HG03108 (cell line): ENCODE measurements at regions not wholly inside any gene's neighbourhood (a gene's known extent, or its start where the extent isn't known, plus 50 kb on each side); places are given as distances from the start of the nearest gene placed in this dataset.
"Not testable (repeated sequence)": the region's sequence is repeated elsewhere in the genome, so short reads cannot be mapped to it uniquely, and the experiment has no call there.

Source experiments
- ATAC-seq: cut with Tn5 transposase; IDR thresholded peaks from one replicate; pipeline ENCODE4 v1.9.1; 2021; ENCODE audit warnings: moderate library complexity; ENCODE audit not compliant: unreplicated experiment

- peak; percentile 98 for ATAC-seq
Observed at GRCh38 chr9:117936185-117937130, 232.3 kb downstream of the TLR4 start.

- no peak for ATAC-seq
Observed at GRCh38 chr9:117938086-117938485, 233.9 kb downstream of the TLR4 start.

DNA sequence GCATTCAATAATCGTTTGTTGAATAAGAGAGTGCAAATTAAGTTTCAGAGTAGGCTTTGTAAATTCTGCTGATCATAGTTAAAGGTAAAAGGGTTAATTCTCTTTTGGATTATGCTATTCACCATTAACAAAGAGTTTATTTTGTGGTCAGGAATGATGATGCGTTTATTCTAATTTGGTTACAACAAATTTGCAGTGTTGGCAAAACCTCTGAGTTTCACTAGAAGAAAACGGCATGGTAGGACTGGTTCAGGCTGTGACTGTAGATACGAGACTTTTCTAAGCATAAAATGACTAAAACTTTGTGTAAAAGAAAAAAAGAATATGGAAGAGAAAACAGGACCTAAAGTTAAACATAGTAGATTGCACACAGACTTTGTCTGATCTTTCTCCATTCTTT, 234.7 kb downstream of the TLR4 start:
- ATAC-seq, result no peak

GRCh38 chr9:117944750-117945149, 240.5 kb downstream of the TLR4 start:
- not testable (repeated sequence) for ATAC-seq

DNA sequence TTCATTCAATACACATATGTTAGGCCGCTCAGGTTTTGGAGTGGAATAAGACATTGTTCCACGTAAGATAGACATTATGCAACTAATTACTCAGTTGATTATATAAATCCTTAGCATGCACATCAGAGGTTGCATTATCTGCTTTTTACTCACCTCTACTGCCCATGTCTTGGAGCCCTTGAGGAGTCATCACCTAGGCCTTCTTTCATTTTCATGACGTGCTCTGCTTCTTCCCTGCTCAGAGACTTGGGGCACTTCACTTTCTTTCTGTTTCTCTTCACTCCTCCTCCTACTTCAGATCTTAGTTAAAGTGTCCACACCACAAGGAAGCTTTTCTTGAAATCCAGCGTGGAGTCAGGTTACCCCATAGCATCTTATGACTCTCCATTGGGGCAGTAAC, 241.1 kb downstream of the TLR4 start:
- ATAC-seq, result no peak

- ATAC-seq, result no peak
Observed at GRCh38 chr9:117951127-117951526, 246.9 kb downstream of the TLR4 start.

DNA sequence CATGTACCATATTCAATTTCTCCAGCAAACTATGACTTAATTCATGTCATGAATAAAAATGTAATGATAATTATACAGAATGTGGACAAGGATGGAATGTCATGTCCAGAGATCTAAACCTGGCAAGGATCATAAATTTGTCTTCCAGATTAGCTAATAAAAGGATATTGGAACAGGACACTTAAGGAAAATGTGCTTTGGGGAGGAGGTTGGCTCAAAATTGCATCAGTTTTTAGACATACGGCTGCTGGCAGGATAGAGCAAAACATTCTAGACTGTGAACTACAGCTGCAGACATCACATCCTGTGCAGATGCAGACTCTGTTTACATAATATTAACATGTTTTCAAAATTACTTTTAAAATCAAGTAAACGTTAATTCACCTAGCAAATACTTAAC, 248.4 kb downstream of the TLR4 start:
- ATAC-seq, result no peak

DNA sequence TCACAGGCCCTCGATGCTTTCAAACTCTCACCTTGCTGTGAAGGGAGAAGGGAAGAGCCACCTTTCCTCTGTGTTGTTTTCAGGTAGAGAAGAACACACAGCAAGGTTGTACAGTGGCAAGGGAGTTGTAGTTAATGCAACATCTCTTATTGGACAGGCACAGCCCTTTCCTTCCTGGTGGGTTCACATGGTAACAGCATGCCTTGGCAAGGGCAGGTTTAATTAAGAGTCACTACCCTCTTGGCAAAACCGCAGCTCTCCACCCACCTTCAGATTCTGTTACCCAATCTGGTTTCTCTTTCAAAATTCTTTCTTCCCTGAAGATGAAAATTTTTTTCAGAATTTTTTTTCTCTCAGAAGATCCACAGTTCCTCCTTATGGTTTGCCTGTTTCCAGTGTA, 253.1 kb downstream of the TLR4 start:
- ATAC-seq, result no peak

DNA sequence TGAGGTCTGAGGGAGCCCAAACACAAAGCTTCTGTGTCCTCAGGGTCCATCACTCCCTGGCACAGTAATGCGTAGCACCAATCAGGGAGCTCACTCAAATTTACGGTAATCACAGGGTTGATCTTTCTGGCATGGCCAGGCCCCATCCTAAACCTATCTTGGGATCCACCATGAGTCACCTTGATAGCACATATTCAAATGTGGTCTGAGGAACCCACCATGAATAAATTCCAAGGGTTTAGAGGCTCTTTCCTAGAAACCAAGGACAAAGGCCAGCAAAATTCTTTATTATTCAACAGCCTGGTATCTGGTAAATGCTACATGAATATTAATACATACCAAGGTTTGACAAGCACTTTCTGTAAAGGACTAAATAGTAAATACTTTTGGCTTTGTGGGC, 254.5 kb downstream of the TLR4 start:
- no peak for ATAC-seq

DNA sequence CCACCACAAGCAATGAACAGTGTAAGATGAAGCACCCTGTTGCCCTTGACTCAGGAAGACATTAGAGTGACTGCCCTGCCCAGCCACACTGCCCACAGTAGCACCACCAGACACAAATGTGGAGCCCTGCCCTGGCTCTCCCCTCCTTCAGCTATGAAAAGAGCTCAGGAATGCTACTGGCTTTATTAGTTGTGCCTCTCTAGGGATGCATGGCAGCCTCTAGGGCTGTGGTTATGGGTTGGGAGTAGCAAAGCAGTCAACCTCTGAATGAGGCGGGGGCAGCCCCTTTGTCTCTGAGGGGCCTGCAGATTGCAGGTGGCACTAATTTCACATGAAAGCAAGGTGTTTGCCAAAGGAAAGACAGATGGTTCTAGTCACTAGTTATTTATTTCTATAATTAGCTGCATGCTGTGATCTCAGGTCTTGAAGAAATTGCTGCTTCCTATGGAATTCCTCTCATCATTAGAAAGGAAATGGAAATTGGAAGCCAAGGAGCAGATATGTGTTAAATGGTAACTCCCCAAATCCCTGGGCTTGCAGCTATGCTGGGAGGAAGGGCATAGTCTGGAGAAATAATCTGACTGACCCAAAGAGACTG, 259.4 kb downstream of the TLR4 start:
- no peak for ATAC-seq

GRCh38 chr9:117970276-117971050, 266.3 kb downstream of the TLR4 start:
- no peak for ATAC-seq

DNA sequence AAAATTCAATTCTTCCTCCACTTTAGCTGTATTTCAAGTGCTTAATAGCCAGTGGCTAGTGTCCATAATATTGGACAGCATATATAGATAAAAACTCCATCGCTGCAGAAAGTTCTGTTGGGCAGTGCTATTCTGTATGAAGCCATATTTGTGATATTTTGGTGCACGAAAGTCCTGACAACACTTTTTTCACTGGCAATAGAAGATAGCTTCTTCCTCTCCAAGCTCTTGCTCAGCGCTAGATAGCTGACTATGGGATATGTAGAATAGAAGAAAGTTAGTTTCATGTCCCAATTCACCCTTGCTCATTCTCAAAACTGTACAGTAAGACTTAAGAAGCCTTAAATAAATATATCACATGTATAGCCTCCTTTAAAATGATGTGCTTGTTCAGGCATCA, 269.9 kb downstream of the TLR4 start:
- no peak for ATAC-seq

DNA sequence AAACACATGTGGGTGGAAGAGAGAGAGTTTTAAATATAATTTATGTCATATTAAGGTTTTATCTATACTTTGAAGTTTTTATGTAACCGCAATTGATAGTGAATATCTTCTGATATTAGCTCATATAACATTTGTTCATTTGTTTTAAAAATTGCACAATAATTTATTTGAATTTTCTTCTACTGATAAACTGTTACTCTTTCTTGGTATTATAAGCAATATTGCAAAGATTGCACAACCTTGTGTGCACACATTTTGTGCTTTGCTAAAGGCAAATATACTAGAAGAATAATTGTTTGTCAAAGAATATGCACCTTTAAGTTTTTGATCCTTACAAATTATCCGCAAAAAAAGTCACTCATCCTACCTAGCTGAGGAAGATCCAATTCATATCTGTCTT, 275.7 kb downstream of the TLR4 start:
- ATAC-seq, result no peak

- ATAC-seq, result no peak
Observed at GRCh38 chr9:117987945-117988344, 283.7 kb downstream of the TLR4 start.

- no peak for ATAC-seq
Observed at GRCh38 chr9:117992006-117992405, 287.8 kb downstream of the TLR4 start.

GRCh38 chr9:118000581-118000980, 296.4 kb downstream of the TLR4 start:
- ATAC-seq, result no peak

GRCh38 chr9:118003240-118003639, 299.0 kb downstream of the TLR4 start:
- no peak for ATAC-seq

GRCh38 chr9:118008246-118008645, 304.0 kb downstream of the TLR4 start:
- no peak for ATAC-seq

GRCh38 chr9:118009614-118010013, 305.4 kb downstream of the TLR4 start:
- no peak for ATAC-seq

GRCh38 chr9:118017607-118018122, 313.5 kb downstream of the TLR4 start:
- no peak for ATAC-seq

DNA sequence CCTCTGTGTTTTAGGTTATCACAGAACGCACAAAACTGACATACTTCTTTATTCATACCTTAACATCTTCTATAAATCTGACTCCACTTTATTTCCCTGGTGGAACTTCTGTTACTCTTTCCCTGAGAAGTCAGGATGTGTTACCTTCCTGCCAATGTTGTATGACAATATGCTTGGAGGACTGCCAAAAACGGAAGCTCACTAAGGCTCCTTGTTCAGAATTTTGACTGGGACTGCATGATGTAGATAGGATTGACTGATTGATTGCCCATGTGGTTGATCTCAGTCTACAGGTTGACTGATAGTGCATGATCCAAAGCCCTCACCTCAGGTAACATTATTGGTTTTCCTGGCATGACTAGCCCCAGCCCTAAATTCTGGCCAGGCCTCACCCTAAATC, 319.4 kb downstream of the TLR4 start:
- no peak for ATAC-seq
